ENCODE measurements at regions not wholly inside any gene's neighbourhood (a gene's known extent, or its start where the extent isn't known, plus 50 kb on each side); places are given as distances from the start of the nearest gene placed in this dataset.

- TF ChIP-seq POLR2AphosphoS5 (IDR thresholded peaks at IDR 0.05; ENCODE audit: low read depth, low read length) (no peak), POLR2A (IDR thresholded peaks at IDR 0.05; ENCODE audit: low read depth, low read length) (no peak), SPI1 (IDR thresholded peaks at IDR 0.05; ENCODE audit: low read depth, low read length) (no peak), TAF1 (IDR thresholded peaks at IDR 0.05; ENCODE audit: low read depth, low read length) (no peak)
These were observed 190.1 kb downstream of the FAM43A start for GRCh38 chr3:194875581-194876402.

All from GM12891 (cell line).